ENCODE measurements at regions not wholly inside any gene's neighbourhood (a gene's known extent, or its start where the extent isn't known, plus 50 kb on each side); places are given as distances from the start of the nearest gene placed in this dataset.

- no peak for DNase-seq
These were observed 56.7 kb upstream of the SLC7A11 start for GRCh38 chr4:138298866-138299265.

GRCh38 chr4:138298431-138298830, 56.3 kb upstream of the SLC7A11 start:
- no peak for DNase-seq

GRCh38 chr4:138297743-138298405, 55.7 kb upstream of the SLC7A11 start:
- DNase-seq, result no peak

- DNase-seq, result no peak
These were observed 50.2 kb upstream of the SLC7A11 start for GRCh38 chr4:138292321-138292720.

Measured in GF-D8 (cell line).